Fibroblast of skin of abdomen (primary cell): ENCODE measurements at regions not wholly inside any gene's neighbourhood (a gene's known extent, or its start where the extent isn't known, plus 50 kb on each side); places are given as distances from the start of the nearest gene placed in this dataset.
"Not testable (repeated sequence)": the region's sequence is repeated elsewhere in the genome, so short reads cannot be mapped to it uniquely, and the experiment has no call there.

Experiments used
- DNase-seq: peaks from one replicate; pipeline ENCODE4 v3.0.0-alpha.2; 2013

- DNase-seq = not testable (repeated sequence)
Observed at GRCh38 chr5:9725265-9725664, 95.1 kb upstream of the TAS2R1 start.

- DNase-seq = no peak
Observed at GRCh38 chr5:9724707-9725106, 94.6 kb upstream of the TAS2R1 start.

GRCh38 chr5:9722601-9723180 is 92.5 kb upstream of the TAS2R1 start:
- DNase-seq = no peak

DNA sequence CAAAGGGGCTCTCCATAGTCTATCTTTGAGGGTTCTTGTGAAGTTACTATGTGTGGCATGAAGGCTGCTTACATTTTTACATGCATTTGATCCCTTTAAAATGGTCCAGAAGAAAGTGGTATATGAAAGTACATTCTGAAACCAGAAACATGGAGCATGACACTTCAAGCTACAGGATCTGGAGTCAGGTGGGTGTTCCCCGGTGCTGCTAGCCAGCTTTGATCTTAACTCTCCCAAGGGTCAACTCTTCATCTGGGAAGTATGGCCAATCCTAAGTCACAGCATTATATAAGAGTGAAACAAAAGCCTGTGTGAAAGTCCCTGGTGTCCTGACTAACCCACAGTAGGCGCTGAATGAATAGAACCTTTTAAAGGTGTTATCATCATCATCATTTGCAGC is 91.0 kb upstream of the TAS2R1 start:
- DNase-seq = no peak

- no peak for DNase-seq
Observed at GRCh38 chr5:9720361-9720760, 90.2 kb upstream of the TAS2R1 start.

DNA sequence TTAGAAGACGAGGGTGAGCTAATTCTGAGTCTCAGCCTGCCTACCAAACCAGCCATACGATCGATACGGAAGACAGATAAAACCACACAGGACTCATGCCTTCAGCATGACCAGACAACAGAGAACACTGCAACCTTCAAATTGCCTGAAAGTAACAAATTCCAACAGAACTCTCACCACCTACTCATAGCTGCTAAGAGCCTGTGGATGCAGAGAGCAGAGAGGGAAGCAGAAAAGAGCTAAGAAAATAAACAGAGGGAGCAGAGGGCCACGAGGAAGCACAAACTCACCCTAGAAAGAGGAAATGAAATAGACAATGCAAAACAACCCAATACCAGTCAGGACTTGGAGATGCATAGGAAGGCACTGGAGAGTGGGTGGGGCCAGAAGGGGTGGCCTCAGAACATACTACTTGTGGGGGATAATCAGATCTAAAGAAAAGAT is 86.7 kb upstream of the TAS2R1 start:
- DNase-seq = peak; percentile 85

DNA sequence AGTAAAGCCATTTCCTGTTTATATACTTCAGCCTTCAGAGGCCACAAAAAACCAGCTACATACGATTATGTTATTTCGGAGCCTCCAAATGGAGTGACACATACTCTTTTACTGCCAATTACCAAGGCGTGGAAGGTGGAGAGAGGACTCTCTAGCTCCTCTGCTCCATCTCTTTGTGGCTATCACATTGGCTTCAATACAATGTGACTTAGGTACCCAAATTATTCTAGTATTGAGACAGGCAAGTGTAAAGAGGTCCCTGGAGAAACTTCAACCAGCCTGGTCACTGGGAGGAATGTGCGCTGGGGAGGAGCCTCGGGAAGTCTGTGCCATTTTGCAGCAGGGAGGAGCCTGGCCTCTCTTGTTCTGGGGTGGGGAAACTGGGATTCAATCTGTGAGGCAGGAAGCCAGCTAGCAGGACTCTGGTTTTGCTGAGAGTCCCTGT is 85.8 kb upstream of the TAS2R1 start:
- peak; percentile 54 for DNase-seq

- DNase-seq = peak; percentile 16
Observed at GRCh38 chr5:9713959-9714586, 83.9 kb upstream of the TAS2R1 start.

GRCh38 chr5:9713356-9713755 is 83.2 kb upstream of the TAS2R1 start:
- peak; percentile 73 for DNase-seq

DNA sequence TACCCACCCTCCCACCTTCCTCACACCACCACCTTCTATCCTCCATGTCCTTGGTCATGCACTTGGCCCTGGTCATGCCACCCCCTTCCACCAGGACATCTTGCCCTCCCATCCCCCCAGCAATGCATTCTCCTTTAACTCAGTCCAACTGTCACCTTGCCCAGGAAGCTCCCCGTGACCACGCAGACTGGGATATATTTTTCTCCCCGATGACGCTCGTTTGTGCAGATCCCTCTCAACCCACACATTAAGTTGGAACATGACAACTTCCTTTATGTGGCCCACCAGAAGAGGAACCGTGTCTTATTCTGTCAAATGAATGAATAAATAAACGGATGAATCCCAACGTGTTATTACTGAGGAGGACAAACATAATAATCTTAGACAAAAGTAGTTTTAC is 82.8 kb upstream of the TAS2R1 start:
- DNase-seq = peak; percentile 48

- peak; percentile 95 for DNase-seq
Observed at GRCh38 chr5:9712506-9712905, 82.4 kb upstream of the TAS2R1 start.

DNA sequence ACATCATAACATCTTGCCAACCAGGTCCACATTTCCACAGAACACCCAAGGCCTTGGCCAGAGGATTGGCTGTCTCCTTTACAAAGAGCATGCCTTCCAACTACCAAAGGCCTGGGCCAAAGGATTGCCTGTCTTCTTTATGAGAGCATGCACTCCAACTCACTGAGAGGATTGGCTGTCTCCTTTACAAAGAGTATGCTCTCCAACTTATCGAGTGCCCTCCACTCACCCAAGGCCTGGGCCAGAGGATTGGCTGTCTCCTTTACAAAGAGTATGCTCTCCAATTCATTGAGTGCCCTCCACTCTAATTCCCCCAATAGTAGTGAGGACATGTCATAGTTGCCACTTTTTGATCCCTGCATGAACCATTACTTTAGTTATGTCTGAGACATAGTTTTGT is 79.9 kb upstream of the TAS2R1 start:
- no peak for DNase-seq

GRCh38 chr5:9707732-9708462 is 77.7 kb upstream of the TAS2R1 start:
- DNase-seq = no peak

- peak; percentile 27 for DNase-seq
Observed at GRCh38 chr5:9699681-9700080, 69.5 kb upstream of the TAS2R1 start.

DNA sequence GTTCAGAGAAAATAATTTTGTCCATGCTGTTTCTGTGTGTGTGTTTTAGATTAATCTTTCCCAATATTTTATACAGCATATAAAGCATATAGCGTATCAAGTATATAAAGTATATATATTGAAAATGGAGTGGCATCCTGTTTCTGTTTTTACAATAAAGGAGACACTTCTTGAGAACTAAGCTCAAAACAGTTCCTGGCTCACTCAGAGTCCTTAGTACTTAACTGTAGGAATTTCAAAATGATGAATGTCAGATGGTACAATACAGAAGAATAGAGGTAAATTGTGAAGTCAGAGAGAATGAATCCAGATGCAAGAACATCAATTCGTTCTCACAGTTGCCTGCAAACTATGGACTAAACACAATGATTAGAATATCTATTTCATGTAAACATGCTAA is 68.7 kb upstream of the TAS2R1 start:
- DNase-seq = no peak

- DNase-seq = peak; percentile 30
Observed at GRCh38 chr5:9698125-9698826, 68.1 kb upstream of the TAS2R1 start.

DNA sequence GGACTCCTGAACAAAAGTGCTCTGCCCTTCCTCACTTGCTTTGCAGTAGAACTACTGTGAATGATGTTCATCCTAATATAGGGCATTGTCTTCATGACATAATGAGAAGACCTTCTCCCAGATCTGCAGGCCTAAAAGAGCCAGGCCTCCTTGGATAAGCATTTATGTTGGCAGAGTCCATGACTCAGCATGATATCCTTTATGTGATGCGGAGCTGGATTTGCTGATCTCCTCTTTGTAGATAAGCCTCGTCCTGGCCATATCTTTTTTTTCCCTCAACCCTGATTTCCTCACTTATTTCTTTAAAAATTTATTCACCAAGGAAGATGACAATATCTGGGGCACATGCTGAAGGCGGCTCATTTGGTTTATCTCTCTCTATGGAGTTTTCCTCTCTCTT is 62.4 kb upstream of the TAS2R1 start:
- no peak for DNase-seq

- no peak for DNase-seq
Observed at GRCh38 chr5:9691261-9691660, 61.1 kb upstream of the TAS2R1 start.

GRCh38 chr5:9690751-9691150 is 60.6 kb upstream of the TAS2R1 start:
- DNase-seq = no peak

- DNase-seq = peak; percentile 63
Observed at GRCh38 chr5:9686216-9686615, 56.1 kb upstream of the TAS2R1 start.

GRCh38 chr5:9681706-9682105 is 51.6 kb upstream of the TAS2R1 start:
- no peak for DNase-seq
